ENCODE measurements at regions not wholly inside any gene's neighbourhood (a gene's known extent, or its start where the extent isn't known, plus 50 kb on each side); places are given as distances from the start of the nearest gene placed in this dataset.

GRCh38 chr18:51767293-51767692, 569.8 kb upstream of the MEX3C start:
- no peak; the same call in 1 of the 2 replicates for TF ChIP-seq CTCF (IDR thresholded peaks at IDR 0.05; ENCODE audit: low read depth, low read length)
- no peak for TF ChIP-seq EZH2phosphoT487 (IDR thresholded peaks at IDR 0.05; ENCODE audit: low read depth)
